OCI-LY7 (cell line): ENCODE measurements at regions not wholly inside any gene's neighbourhood (a gene's known extent, or its start where the extent isn't known, plus 50 kb on each side); places are given as distances from the start of the nearest gene placed in this dataset.

ENCODE experiments used
- EZH2phosphoT487 ChIP-seq: fragments of 200-600 bp; sonication (generic); IDR thresholded peaks from 2 replicates; pipeline ENCODE4 v1.6.1; 2018; ENCODE audit warnings: low read depth, borderline replicate concordance, mild to moderate bottlenecking, mixed run types, antibody characterized with exemption, low read length, moderate library complexity, mixed read lengths
- TF ChIP-seq, protein P1 (sequence below): fragments of 200-600 bp; sonication (generic); conservative IDR thresholded peaks from 2 replicates; pipeline ENCODE4 v1.5.1; 2014; ENCODE audit warnings: mild to moderate bottlenecking, antibody characterized with exemption, low read length, moderate library complexity, mixed read lengths

GRCh38 chr2:198852248-198852647 lies 605.5 kb downstream of the SATB2 start:
- TF ChIP-seq, protein P1, sequence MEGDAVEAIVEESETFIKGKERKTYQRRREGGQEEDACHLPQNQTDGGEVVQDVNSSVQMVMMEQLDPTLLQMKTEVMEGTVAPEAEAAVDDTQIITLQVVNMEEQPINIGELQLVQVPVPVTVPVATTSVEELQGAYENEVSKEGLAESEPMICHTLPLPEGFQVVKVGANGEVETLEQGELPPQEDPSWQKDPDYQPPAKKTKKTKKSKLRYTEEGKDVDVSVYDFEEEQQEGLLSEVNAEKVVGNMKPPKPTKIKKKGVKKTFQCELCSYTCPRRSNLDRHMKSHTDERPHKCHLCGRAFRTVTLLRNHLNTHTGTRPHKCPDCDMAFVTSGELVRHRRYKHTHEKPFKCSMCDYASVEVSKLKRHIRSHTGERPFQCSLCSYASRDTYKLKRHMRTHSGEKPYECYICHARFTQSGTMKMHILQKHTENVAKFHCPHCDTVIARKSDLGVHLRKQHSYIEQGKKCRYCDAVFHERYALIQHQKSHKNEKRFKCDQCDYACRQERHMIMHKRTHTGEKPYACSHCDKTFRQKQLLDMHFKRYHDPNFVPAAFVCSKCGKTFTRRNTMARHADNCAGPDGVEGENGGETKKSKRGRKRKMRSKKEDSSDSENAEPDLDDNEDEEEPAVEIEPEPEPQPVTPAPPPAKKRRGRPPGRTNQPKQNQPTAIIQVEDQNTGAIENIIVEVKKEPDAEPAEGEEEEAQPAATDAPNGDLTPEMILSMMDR, result no peak
- no peak for TF ChIP-seq EZH2phosphoT487
